Posterior cingulate gyrus (tissue), 11 donors: ENCODE measurements at regions not wholly inside any gene's neighbourhood (a gene's known extent, or its start where the extent isn't known, plus 50 kb on each side); places are given as distances from the start of the nearest gene placed in this dataset.

Experiments
- DNase-seq, 10 donors: peaks; one replicate each; pipeline versions ENCODE4 v3.0.0 to v3.0.0-alpha.2; 2020 to 2021; ENCODE audit warnings: mixed read lengths in 3 of 10
- intact Hi-C: fragments of 100-400 bp; cut with DNase I; formaldehyde crosslinking; loops from one replicate; pipeline ENCODE4 v1.15.1; 2023

GRCh38 chr3:46091741-46092701 lies 64.7 kb upstream of the XCR1 start:
- intact Hi-C loops = no loop called here
- no peak for DNase-seq

GRCh38 chr3:46091046-46091445 lies 63.8 kb upstream of the XCR1 start:
- DNase-seq = peak in 1 of 10 donors; percentile 79
- intact Hi-C loops = no loop called here

GRCh38 chr3:46090161-46090591 lies 62.9 kb upstream of the XCR1 start:
- intact Hi-C loops = no loop called here

GRCh38 chr3:46089237-46090011 lies 62.1 kb upstream of the XCR1 start:
- peak in 6 of 10 donors; percentile 17 to 86 (median 33) for DNase-seq
- intact Hi-C loops = loop anchor here (5.0 to 10.0 kb wide), 3 partner anchors 125 to 355 kb away; partner anchors contain the start of gene CCR5

More at GRCh38 chr3:46090161-46090591, 62.9 kb upstream of the XCR1 start:
- DNase-seq = no peak

- intact Hi-C loops = loop anchor here (5.0 to 10.0 kb wide), 3 partner anchors 127 to 357 kb away; partner anchors contain the start of gene CCR5
- DNase-seq = peak in 2 of 10 donors; percentile 71 to 78
These were observed 60.6 kb upstream of the XCR1 start for GRCh38 chr3:46087871-46088270.

GRCh38 chr3:46086986-46087385 lies 59.7 kb upstream of the XCR1 start:
- intact Hi-C loops = loop anchor here (5.0 to 10.0 kb wide), 3 partner anchors 128 to 358 kb away; partner anchors contain the start of gene CCR5
- DNase-seq = no peak

GRCh38 chr3:46086083-46086437 lies 58.8 kb upstream of the XCR1 start:
- DNase-seq = no peak
- intact Hi-C loops = loop anchor here (5.0 to 10.0 kb wide), 3 partner anchors 129 to 359 kb away; partner anchors contain the start of gene CCR5

- no peak for DNase-seq
- intact Hi-C loops = loop anchor here (5.0 to 10.0 kb wide), 3 partner anchors 129 to 359 kb away; partner anchors contain the start of gene CCR5
These were observed 58.3 kb upstream of the XCR1 start for GRCh38 chr3:46085421-46086082.

- no peak for DNase-seq
- intact Hi-C loops = loop anchor here (10.0 kb wide), 2 partner anchors 131 to 361 kb away; no protein-coding TSS in a partner anchor
These were observed 56.7 kb upstream of the XCR1 start for GRCh38 chr3:46083956-46084355.

GRCh38 chr3:46082849-46083248 lies 55.6 kb upstream of the XCR1 start:
- DNase-seq = no peak
- intact Hi-C loops = loop anchor here (10.0 kb wide), 2 partner anchors 132 to 362 kb away; no protein-coding TSS in a partner anchor

GRCh38 chr3:46082021-46082420 lies 54.7 kb upstream of the XCR1 start:
- no peak for DNase-seq
- intact Hi-C loops = loop anchor here (10.0 kb wide), 2 partner anchors 133 to 363 kb away; no protein-coding TSS in a partner anchor

- intact Hi-C loops = loop anchor here (10.0 kb wide), 2 partner anchors 134 to 364 kb away; no protein-coding TSS in a partner anchor
- DNase-seq = no peak
These were observed 53.7 kb upstream of the XCR1 start for GRCh38 chr3:46080969-46081345.

GRCh38 chr3:46080124-46080968 lies 53.1 kb upstream of the XCR1 start:
- no peak for DNase-seq
- intact Hi-C loops = loop anchor here (10.0 kb wide), 2 partner anchors 134 to 364 kb away; no protein-coding TSS in a partner anchor

- intact Hi-C loops = loop anchor here (1.0 to 5.0 kb wide), 4 partner anchors 140 to 1037 kb away; partner anchors contain the start of gene LZTFL1
- peak in 9 of 10 donors; percentile 35 to 95 (median 86) for DNase-seq
These were observed 51.6 kb upstream of the XCR1 start for GRCh38 chr3:46078712-46079400.
